Peyer's patch (tissue), 4 donors: ENCODE measurements at regions not wholly inside any gene's neighbourhood (a gene's known extent, or its start where the extent isn't known, plus 50 kb on each side); places are given as distances from the start of the nearest gene placed in this dataset.

Experiments
- CTCF ChIP-seq, 6 experiments: fragments of 450-650 bp in 4 of 6; fragments of 200-600 bp in 2 of 6; sonication (generic) in 1 of 6; IDR thresholded peaks; one replicate each; pipeline ENCODE4 v1.5.1; 2017 to 2019; ENCODE audit warnings: antibody characterized with exemption in 6 of 6, mild to moderate bottlenecking in 3 of 6, moderate library complexity in 1 of 6
- POLR2A ChIP-seq, 2 donors: fragments of 450-650 bp; IDR thresholded peaks; one replicate each; pipeline ENCODE4 v1.5.1; 2017; ENCODE audit warnings: antibody characterized with exemption in 2 of 2, mild to moderate bottlenecking in 2 of 2, moderate library complexity in 2 of 2

- TF ChIP-seq POLR2A (IDR thresholded peaks at IDR 0.05) = no peak
- TF ChIP-seq CTCF (IDR thresholded peaks at IDR 0.05) = no peak
These were observed 56.1 kb upstream of the TRUB1 start for GRCh38 chr10:114881901-114882300.
